HG02943 (cell line): ENCODE measurements at regions not wholly inside any gene's neighbourhood (a gene's known extent, or its start where the extent isn't known, plus 50 kb on each side); places are given as distances from the start of the nearest gene placed in this dataset.
"Not testable (repeated sequence)": the region's sequence is repeated elsewhere in the genome, so short reads cannot be mapped to it uniquely, and the experiment has no call there.

Source experiments
- ATAC-seq: cut with Tn5 transposase; IDR thresholded peaks from one replicate; pipeline ENCODE4 v1.9.1; 2021; ENCODE audit warnings: mild to moderate bottlenecking, low read depth, moderate library complexity; ENCODE audit not compliant: unreplicated experiment

- no peak for ATAC-seq
Observed at GRCh38 chr13:50649211-50649610, 194.3 kb downstream of the DLEU7 start.

DNA sequence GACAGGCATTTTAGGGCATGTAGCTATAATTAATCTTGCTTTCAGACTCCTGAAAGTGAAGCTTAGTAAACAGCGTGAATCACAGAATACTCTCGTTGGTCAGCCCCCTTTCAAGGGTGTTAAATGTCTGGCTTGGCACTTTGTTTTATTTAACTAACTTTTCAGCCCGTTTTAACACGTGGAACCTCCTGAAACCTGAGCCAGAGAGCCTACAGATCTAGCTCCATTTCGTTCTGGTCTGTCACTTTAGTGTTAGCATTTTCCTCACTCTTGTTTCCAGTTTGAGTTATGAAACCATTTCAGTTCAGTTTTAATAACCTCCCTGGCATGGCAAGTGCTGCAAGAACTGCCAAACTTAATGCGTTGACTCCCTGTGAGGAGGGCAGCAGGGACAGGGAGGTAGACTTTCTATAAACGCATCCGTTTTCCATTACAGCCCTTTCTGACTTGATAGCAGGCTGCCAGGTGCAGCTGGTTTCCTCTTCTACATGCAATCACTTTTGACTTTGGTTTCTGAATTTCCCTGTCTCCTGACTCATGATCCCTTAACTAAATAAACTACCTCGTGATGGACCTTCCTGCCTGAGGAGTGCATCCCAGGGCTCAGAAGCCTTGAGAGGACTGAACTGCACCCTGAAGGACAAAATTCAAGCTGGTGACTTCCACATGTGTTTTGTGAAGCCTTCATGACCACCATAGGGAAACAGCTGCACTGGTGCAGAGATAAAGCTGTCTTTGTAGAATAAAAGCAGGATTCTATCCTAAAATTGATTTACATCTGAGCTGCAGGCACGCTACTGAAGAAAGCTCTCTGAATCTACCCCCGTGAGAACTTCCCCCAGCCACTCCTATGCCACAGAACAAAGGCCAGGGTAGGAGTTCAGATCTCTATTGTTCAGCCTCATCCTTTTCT lies 192.6 kb downstream of the DLEU7 start:
- ATAC-seq: no peak

GRCh38 chr13:50651922-50652321 lies 191.6 kb downstream of the DLEU7 start:
- ATAC-seq: no peak

DNA sequence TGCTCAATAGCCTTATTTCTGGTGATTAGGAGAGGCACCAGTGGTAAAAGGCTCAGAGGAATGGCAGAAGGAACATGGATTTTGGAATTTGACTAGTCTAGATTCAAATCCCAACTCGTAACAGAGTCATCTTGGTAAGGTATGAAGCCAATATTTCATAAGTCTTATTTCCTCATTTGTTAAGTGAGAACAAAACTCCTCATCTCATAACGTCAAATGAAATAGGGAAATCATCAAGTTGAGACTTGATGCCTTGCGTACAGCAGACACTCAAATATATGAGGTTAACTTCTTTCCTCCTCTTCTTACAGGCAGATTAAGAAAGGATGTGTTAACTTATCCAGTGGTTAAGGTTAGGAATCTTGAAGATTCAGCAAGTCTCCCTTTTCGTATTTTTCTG lies 189.2 kb downstream of the DLEU7 start:
- ATAC-seq: no peak

DNA sequence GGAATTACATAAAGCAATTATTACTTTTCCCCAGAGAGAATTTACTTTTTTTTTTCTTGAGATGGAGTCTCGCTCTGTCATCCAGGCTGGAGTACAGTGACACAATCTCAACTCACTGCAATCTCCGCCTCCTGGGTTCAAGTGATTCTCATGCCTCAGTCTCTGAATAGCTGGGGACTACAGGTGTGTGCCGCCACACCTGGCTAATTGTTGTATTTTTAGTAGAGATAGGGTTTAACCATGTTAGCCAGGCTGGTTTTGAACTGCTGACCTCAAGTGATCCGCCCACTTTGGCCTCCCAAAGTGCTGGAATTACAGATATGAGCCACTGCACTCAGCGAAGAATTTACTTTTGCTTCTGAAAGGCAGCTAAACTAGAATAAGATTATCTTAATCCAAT lies 181.6 kb downstream of the DLEU7 start:
- ATAC-seq: not testable (repeated sequence)

GRCh38 chr13:50664951-50665350 lies 178.5 kb downstream of the DLEU7 start:
- ATAC-seq: no peak

GRCh38 chr13:50668049-50668448 lies 175.4 kb downstream of the DLEU7 start:
- no peak for ATAC-seq

GRCh38 chr13:50668691-50669271 lies 174.7 kb downstream of the DLEU7 start:
- no peak for ATAC-seq

GRCh38 chr13:50670272-50670671 lies 173.2 kb downstream of the DLEU7 start:
- ATAC-seq: no peak

DNA sequence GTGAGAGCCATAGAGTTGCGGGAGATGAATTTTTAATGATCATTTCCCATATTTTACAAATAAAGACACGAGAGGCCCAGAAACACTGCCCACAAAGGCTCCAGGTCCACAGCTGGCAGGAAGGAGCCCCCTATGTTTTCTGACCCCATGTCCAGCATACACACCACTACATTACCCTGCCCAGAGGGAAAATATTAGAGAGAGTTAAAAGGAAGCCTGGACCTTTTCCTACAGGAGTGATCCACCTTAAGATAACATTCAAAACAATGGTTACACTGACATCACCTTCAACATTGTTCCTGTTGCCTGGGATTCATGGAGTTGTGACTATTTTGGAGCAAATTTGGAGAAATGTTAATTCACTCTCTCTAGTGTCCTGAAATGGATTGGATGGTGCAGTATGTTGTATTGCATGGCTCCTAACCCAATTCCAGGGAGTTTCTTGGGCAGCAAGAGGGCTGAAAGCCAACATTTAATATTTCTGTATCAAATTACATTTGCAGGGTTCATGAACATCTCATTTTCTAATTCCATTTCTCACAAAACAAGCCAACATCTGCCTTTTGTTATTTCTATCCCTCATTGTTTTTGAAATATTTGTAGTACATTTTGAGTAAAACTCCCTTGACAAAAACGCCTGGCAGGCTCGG lies 172.5 kb downstream of the DLEU7 start:
- ATAC-seq: no peak

DNA sequence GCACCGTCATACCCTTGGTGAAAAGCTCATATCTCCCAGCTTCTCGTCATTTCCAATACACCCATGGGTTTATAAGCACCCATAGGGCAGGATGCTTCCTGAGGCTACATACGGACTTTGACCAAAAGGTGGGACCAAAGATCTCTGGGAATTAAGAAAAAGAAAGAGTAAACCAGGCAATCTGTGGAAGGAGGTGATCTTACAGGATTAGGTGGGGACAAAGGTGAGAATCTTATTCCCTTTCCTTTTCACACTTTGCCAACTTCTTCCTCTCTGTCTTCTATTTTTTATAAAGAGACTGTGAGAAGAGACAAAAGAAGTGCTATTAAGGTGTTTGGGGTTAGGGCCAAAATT lies 172.0 kb downstream of the DLEU7 start:
- no peak for ATAC-seq

DNA sequence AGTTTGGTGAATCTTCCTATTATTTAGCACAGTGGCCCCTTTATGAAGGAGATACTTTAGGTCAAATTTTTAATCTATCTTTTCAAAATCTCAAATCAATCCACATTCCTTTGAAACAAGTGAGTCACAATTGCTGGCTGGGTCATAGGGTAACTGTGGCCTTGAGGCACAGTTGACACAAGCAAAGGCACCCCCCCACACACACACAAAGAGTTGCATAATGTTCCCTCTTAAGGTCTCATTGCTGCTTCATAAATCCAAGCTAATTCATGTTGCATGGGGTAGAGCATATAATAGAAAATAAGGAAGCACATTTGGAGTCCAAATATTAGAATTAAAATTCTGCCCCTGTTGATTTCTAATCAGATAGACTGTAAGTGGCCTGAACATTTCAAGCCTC lies 171.5 kb downstream of the DLEU7 start:
- ATAC-seq: no peak

DNA sequence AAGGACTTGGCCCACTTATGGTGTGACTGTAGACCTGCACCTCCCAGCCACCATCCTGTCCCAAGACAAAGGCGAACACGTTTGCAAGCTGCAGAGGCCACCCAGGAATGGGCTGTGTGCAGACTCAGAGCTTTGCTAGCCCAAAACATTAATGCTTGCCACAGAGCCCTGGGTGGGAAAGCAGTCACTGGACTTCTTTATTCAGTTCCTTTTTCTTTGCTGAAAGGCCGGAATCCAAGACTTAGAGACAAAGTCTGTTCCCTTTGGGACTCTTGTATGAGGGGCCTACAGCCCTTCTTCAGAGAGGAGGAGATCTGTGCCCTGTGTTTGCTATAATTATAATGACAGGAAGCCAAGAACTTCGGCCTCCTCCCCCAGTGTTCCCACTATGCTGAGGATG lies 167.8 kb downstream of the DLEU7 start:
- no peak for ATAC-seq

GRCh38 chr13:50676602-50677001 lies 166.9 kb downstream of the DLEU7 start:
- ATAC-seq: no peak

- no peak for ATAC-seq
Observed at GRCh38 chr13:50677258-50677657, 166.2 kb downstream of the DLEU7 start.

DNA sequence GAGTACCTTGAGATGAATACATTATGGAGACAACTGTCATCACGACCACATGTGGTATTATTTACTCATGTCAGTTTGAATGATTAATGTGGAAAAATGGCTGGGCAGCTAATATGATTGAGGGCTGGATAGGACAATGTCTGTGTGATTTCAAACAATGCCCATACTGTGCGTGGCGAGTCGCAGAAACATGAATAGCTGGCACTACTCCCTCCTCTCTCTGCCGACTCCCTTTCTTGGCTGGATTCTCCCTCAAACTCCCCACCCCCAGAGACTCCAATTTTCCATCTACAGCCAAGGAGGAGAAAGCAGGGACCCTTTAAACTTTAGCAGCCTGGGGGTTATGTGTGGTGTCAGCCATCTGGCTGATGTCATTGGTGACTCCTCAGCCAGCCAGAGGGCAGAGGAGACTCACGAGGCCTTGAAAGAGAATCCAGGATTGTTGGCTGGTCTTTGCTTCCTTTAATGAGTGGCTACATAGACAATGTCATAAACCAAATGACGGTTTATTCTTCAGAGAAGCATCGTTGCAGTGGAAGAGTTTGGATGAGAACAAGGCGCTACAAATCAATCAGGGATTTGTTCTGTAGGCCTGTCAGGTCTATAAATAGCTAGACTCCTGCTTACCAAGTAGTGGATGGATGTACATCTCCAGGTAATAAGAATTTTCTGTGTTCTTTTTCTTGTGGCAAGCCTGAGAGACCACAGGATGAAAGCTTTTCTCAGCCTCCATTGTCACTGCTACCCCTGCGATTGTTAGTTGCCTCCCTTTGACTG lies 165.6 kb downstream of the DLEU7 start:
- no peak for ATAC-seq

DNA sequence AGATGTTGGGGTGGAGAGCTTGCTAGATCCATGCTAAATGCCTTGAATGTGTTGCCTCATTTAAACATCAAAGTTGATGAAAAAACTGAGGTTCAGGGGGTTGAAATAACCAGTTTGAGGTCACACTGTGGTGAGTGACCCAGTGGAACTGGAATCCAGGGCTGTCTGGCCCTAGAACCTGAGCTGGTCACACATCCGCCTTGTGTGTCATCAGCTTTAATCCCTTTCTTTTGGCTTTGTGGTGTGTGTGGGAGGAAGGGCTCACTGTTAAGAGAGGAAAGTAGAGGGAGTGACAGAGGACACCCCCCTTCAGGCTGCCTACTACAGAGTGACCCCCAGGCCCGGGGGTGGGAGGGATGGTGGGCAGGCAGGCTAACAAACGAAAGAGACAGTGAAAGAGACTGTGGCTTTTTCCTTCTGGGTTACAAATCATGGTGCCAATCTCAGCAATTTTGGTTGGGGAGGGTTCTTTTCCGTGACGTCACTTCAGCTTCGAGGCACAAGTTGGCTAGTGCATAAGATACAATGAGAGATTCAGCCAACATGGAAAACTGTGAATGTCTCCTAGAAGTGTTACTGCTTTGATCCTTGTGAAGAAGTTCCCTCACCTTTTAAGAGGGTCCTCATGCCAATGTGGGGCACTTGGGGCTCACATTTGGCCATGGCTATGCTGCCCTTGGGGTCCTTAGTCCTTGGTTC lies 164.9 kb downstream of the DLEU7 start:
- ATAC-seq: no peak

DNA sequence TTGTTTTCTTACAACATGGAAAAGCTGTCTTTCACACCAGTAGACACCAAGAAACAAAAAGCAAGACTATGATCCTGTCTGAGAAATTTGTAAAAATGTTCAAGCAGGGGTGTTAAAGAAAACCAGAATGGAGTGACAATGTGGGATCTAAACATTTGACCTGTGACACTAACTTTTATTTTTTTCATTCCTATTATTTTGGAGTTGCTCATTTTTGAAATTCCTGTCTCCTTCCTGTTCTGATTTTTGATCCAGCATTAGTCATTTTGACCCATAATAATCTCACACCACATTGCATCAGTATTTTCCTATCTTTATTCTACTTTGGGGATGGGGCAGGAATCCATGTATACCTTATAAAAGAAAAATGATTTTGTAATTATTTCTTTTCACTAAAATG lies 164.2 kb downstream of the DLEU7 start:
- no peak for ATAC-seq

GRCh38 chr13:50682002-50682401 lies 161.5 kb downstream of the DLEU7 start:
- no peak for ATAC-seq

GRCh38 chr13:50682966-50683365 lies 160.5 kb downstream of the DLEU7 start:
- no peak for ATAC-seq
